HG03196 (cell line): ENCODE measurements at regions not wholly inside any gene's neighbourhood (a gene's known extent, or its start where the extent isn't known, plus 50 kb on each side); places are given as distances from the start of the nearest gene placed in this dataset.
"Not testable (repeated sequence)": the region's sequence is repeated elsewhere in the genome, so short reads cannot be mapped to it uniquely, and the experiment has no call there.

Source experiments
- ATAC-seq: cut with Tn5 transposase; IDR thresholded peaks from one replicate; pipeline ENCODE4 v1.9.1; 2021; ENCODE audit not compliant: unreplicated experiment

DNA sequence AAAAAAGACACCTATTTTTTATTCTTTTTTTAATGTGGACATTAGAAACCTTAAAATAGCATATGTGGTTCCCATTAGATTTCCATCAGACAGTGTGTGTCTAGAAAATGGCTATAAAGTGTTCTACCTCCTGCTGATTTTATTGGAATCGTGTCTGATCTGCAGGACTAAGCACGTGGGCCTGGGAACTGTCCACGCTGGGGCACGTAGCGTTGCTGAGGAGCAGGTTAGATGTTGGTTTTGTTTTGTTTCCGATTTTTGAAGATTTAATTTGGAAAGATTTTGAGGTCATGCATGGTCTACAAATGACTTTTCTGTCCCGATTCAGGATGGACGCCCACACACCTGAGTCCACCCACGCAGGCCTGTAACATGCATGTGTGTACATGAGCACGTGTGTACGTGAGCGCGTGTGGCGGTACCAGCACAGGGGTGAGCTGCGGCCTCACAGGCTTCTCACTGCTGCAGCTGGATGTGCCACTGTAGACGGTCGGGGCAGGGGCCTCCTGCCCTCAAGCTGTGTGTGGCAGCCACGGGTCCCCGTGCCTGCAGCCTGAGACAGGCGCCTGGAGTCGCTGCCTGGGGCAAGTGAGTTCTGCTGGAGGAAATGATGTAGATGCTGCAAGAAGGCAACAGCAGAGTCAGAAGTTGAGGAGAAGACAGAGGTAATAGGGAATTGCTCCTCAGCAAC, 99.7 kb upstream of the CTDP1 start:
- ATAC-seq: no peak

DNA sequence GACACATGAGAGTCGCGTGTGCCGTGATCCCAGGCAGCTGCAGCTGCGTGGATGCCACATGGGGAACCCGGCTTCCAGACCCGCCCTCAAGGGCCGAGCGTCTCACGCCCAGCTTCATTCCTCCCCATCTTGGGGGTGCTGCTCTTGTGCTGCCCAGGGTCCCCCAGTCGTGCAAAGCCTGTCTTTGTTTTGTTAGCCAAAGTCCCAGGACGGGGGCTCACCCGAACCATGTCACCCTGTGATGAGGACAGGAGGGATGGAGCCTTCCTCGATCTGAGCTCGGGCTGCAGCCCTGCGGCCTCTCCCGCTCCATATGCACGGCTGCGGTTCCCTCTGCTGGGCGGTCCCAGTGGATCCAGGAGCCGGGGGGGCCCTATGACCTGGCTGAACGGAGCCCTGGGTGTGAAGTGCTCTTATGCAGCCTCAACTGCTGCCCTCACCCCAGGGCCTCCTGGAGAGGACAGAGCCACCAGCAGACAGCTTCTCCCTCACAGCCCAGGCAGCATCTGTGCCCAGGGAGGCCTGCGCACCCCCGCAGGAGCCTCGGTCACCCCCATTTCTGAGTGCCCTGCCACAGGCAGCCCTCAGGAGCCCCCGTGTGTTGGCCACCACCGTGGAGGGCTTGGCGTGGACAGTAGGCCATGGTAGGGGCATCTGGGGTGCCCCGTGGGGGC, 99.0 kb upstream of the CTDP1 start:
- ATAC-seq: no peak

DNA sequence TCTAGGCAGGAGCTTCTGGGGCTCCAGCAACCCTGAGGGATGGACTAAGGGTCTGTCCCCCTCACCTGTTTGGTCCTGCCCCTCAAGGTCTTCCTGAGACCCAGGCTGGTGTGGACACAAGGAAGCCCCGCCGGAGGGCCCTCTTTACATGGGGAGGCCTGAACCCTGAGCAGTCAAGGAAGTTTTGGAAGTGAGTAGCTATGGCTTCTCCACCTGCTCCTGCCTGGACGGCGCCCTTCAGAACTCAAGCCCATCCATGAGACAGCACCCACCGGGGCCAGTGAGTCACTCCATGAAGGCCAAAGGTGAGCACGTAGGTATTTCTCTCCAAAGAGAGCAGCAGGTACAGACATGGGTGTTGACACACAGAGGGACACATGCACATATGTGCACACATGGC, 98.2 kb upstream of the CTDP1 start:
- no peak for ATAC-seq

DNA sequence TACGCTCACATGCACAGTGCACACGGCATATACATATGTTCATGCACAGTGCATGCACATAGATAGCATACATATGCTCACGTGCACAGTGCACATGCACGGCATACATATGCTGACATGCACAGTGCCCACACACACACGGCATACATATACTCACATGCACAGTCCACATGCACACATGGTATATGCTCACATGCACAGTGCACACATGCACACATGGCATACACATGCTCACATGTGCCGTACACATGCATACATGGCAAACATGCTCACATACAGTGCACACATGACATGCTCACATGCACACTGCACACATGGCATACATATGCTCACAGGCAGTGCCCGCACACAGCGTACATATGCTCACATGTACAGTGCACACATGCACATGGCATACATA, 97.7 kb upstream of the CTDP1 start:
- ATAC-seq: no peak

DNA sequence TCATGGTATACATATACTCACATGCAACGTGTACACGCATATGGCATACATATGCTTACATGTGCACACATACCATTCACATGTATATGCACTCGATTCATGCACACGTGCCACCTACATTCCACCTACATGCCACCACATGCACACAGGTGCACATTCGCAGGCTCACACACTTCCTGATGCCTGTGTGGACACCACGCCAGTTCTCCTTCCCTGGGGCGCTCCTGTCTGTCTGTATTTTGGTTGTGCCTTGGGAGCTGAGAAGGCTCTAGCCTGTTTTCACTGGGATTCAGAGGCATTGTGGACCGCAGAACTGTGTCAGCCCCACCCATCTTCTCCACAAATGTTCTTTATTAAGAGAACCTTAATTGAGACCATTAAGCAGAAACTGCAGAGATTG, 96.6 kb upstream of the CTDP1 start:
- no peak for ATAC-seq

DNA sequence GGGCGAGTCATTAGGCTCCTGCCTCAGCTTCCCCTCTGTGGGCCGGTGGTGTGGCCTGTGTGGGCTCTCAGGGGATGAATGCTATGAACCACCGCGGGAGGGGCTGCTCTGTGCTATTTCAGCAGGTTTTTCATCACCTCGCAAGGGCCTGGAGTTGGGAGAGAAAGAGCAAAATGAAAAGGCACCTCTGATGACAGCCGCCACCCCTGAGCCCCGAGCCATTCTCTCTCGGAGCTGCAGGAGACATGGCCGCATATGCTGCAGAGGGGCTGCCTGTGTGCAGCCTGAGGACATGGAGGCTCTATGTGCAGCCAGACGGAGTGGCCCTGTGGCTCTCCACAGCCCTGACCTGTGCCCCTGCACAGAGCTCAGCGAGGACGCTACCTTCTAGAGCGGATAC, 96.2 kb upstream of the CTDP1 start:
- no peak for ATAC-seq

DNA sequence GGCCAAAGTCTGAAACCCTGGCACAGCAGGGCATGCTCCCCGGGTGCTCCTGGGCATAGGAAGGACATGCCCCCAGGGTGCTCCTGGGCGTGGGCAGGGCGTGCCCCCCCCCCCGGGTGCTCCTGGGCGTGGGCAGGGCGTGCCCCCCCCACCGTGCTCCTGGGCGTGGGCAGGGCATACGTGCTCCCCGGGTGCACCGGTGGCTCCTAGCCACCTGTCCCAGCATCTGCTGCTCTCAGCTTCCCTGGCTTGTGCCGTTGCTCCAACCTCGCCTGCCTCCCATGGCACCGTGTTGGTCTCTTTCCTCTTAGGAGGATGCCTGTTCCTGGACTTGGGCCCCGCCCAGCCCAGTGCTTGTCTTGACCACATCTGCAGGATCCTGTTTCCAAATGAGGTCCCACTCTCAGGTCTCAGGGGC, 95.6 kb upstream of the CTDP1 start:
- ATAC-seq: no peak

DNA sequence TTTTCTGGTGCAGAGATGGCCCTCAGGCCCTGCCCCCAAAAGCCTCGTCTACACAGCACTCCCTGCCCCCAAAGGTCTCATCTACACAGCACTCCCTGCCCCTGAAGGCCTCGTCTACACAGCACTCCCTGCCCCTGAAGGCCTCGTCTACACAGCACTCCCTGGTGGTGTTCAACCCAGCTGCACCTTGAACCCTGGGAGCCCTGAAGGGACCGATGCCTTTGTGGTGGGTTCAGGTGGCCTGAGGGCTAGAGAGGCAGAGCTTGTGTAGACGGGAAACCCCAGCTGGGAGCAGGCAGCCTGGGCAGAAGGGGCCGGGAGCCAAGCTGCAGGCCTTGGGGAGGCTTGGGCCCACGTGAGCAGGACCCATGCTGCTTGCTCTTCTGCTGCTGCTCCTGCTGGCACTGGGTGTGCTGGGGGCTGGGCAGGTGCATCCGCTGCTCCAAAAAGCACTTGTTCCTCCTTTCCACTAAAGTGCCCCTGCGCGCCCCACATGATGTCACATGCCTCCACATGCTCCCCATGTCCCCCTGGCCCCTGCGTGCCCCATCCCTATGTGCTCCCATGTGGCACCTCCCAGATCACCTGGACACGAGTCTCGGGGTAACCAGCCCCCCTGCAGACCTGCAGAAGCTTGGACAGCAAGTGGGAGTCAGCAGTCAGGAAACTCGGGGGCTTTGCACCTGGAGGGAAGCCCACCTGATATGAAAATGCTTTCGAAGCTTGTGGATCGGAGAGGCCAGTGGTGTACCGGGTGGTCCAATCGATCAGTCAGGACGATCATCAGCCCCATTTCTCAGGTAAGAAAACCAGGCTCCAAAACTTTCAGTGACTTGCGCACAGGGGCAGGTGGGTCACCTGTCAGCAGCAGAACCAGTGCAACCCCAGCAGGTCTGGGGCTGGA, 94.9 kb upstream of the CTDP1 start:
- no peak for ATAC-seq

DNA sequence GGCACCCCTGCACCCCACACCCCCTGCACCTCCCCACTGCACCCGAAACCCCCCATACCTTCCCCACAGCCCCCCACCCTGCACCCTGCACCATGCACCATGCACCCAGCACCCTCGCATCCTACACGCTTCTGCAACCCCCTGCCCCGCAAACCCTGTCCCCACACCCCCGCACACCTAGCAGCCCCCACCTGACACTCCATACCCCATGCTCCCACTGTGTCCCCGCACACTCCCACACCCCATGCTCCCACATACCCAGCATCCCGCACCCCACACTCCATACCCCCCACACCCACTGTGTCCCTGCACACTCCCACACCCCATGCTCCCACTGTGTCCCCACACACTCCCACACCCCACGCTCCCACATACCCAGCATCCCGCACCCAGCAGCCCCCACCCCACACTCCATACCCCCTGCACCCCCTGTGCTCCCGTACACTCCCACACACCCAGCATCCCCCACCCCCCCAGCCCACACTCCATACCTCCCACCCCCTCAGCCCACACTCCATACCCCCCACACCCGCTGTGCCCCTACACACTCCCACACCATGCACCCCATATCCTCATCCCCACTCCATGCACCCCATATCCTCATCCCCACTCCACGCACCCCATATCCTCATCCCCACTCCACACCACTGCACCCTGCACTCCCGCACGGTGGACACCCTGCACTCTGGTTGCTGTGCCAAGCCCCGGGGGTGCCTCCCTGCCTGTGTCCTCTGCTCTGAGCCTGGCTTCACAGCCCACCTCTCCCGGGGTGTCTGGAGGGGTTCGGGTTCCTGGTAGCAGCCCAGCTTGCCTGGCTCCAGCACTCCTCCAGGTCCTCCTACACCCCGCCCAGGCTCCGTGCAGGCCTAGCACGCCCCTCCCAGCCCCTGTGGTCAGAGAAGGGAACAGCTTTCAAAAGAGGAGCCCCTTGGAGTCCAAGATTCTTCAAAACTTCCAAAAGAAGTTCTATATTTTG, 93.9 kb upstream of the CTDP1 start:
- no peak for ATAC-seq

DNA sequence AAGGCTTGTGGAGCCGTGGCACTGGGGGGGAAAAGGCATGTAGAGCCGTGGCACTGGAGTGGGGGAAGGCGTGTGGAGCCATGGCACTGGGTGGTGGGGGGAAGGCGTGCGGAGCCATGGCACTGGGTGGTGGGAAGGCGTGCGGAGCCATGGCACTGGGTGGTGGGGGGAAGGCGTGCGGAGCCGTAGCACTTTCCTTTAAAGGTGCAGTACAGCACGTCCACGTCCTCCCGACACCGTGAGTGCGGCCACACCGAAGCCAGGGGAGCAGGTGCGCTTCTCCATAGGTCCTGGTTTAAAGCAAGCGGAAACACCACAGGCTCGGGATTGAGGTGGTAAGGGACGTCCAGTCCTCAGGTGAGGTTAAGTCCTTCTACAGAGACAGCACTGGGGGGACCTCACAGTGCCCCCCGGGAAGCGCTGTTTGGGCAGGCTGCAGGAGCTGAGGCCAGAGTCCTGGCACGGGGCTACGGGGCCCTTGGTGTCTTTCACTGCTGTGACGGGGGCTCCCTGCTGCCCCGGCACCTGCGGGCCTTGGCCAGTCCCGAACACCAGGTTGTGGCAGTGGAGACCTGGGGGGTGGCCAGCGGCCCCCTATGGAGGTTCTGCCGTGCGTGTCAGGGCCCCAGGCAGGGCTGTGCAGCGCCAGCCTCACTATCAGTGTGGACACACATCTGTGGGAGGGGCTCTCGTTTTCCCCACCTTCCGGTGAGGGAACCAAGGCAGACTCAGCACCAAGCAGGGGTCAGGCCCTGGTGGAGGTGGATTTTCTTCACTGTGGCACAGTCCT, 93.0 kb upstream of the CTDP1 start:
- no peak for ATAC-seq

DNA sequence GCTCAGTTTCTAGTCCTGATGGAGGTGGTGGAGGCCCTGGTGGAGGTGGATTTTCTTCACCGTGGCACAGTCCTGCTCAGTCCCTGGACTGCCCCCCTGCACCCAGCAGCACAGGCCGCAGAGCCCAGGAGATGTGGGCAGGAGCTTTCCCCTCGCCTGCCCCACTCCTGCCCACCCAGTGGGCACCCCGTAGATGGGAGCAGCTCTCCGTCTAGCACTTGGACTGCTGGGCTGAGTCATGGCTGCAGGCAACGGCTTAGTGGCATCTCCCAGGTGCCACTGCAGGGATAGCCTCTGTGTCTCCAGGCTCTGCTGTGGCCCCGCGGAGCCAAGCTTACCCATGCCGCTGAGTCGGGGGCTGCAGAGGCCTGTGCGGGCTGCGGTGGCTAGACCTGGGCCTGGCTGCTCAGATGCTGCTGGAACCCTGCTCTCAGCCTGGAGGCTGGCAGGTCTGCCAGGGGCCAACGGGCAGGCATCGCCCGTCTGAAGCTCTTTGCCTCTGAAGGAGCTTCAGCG, 92.3 kb upstream of the CTDP1 start:
- ATAC-seq: no peak

DNA sequence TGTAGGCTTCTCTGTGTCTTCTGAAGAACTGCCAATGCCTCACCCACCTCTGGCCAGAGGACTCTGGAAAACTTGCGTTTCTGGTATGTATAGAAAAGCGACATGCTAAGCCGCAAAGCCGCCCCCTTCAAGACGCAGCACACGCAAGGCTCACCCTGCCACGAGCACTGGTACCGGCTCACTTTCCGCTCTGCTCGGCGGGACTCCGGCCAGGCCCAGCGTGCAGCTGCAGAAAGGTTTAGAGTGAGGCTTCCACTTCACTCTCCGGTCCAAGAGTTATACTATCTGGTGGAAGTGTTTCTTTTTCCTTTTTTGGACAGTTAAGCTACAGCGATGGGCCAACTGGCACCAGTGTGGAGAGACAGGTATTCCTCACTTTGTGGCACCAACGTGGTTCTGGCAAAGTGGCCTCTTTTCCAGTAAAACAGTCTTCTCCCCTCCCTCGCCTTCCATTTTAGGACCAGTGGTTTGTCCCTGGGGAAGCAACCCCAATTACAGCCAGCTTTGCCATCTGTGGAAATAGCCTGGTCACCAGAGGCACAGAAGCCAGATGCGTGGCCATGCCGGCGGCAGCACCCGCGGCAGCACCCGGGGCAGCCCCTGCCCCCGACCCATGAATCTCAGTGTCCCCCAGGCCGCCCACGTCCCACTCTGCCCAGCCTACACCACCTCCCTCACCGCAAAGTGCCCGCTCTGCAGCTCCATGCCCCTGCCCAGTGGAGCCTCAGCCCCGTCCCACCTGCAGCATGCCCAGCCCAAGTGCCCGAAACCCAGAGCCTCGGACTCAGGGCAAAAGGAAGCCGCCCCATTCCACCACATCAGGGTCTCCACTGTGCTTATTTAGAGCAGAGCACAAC, 91.6 kb upstream of the CTDP1 start:
- ATAC-seq: no peak

DNA sequence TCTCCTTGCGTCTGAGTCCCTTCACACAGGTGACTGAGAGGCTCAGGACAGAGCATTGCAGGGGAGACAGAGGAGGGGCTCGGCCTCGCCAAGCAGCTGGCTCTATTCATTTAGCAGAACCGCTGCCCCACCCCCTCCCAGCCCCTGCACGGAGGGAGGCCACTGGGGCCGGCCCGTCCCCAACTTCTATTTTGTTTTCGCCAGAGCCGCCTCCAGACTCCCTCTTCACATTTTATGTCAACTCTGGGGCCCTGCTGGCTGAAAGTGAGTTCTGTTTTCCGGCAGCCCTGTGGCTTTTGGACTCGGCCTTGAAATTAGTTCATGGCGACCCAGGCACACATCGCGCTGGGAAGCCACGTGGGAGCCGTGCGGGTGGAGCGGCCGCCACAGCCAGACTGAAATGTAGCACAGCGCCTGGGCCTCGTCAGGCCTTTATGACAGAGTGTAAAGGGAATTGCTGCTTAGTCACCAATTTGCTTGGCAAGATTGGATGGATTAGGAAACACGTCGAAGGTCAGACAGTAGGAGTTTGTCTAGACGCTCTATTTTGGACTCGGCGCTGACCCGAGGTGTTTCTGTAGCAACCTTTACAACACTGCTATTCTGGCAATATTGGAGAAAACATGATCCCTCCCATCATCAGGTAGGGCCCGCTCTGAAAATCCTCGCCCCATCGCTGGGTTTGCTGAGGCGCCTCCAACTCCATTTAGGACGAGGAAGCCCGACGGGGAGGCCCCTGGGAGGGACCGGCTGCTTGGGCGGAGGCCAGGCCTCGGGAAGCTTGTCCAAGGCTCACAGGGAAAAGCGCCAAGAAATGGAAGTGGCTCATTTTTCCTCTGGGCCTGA, 90.7 kb upstream of the CTDP1 start:
- ATAC-seq: no peak

DNA sequence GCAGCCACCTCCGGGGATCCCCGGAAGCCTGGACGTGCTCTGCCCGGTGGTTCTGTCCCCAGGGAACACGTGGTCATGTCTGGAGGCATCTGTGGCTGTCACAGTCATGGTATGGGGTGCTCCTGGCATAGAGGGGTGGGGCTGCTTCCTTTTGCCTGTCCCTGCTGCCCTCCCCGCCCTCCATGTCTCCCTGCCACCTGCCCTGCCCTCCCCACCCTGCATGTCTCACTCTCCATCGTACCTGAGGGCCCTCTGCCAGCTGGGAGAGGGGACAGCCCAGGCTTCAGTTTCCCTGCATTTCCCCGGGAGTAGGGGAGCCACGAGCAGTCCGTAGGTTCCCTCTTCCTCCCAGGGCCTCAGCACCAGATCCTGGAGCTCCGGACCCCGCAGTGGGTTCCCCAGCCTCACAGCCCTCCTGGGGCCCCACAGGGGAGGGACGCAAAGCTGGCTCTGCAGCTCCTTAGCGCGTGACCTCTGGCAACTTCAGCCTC, 90.0 kb upstream of the CTDP1 start:
- ATAC-seq: no peak

DNA sequence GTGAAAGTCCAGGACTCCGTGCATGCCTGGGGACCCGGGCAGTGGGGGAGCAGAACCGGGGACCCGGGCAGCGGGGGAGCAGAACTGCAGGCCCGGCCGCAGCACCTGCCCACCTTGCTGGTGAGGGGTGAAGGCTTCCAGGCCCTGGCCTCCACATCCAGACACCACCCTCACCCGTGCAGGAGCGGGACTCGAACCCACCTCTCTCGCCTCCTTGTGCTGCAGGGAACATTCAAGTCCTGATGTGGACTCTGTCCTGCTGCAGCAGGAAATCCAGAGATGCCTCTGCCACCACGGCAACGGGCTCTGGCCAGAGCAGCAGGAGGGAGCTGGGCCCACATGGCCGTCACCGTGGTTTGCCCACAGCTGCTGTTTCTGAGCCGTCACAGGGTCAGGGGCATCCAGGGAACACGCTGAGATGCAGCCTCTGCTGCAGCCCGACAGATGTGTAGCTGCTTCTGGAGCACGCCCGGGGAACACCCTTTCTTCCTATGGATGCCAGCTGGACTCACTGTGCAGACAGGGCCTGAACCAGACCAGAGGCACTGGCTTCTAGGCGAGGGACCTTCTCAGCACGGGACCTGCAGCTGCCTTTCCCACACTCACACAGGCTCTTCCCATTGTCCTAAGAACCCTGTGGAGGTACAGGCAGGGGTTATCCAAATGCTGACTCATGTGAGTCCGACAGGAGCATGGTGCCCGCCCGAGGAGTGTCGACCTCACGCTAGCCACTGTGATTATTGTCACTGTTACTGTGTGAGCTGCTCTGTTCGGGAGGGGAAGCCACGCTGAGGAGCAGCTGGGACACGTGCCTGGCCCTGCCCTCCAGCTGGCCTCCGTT, 89.2 kb upstream of the CTDP1 start:
- ATAC-seq: no peak

DNA sequence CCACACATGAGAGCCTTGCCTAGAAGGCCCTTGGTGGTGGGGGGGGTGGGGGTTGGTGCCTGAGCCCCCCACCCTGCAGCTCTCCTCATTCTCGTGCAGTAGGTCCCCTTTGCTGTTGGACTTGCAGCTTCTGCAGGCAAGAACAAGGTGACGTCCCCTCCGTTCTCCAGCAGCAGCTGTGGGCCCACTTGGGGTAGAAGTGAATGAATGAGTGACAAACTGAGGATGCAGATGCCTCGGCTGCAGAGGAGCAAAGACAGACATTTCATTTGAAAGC, 88.6 kb upstream of the CTDP1 start:
- ATAC-seq: no peak

DNA sequence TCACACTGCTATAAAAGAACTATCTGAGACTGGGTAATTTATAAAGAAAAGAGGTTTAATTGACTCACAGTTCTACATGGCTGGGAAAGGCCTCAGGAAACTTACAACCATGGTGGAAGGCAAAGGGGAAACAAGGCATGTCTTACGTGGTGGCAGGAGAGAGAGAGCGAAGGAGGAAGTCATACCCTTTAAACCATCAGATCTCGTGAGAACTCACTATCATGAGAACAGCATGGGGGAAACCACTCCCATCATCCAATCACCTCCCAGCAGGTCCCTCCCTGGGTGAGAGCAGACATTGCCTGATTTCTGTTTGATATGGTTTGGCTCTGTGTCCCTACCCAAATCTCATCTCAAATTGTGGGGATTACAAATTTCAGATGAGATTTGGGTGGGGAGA, 86.9 kb upstream of the CTDP1 start:
- ATAC-seq: not testable (repeated sequence)
